Cardiac fibroblast (primary cell): ENCODE measurements at regions not wholly inside any gene's neighbourhood (a gene's known extent, or its start where the extent isn't known, plus 50 kb on each side); places are given as distances from the start of the nearest gene placed in this dataset.

Source experiments
- DNase-seq, 2 donors: peaks; one replicate each; pipeline versions ENCODE4 v3.0.0 to v3.0.0-alpha.2; 2010; ENCODE audit warnings: low read depth in 2 of 2
- H3K4me3 ChIP-seq, 2 donors: replicated peaks in 1 of 2; 1 replicate in 1 of 2; 2 replicates in 1 of 2; pipeline ENCODE4 v1.5.1; 2011; ENCODE audit warnings: low read depth in 2 of 2, low read length in 2 of 2, mild to moderate bottlenecking in 2 of 2, moderate library complexity in 1 of 2
- CTCF ChIP-seq: IDR thresholded peaks from one replicate; pipeline ENCODE4 v1.5.1; 2011; ENCODE audit warnings: low read depth, mild to moderate bottlenecking, low read length, inconsistent platforms

GRCh38 chr2:13180729-13181128 lies 464.0 kb downstream of the TRIB2 start:
- H3K4me3 ChIP-seq, result no peak overlapping the region
- DNase-seq, result no peak
- TF ChIP-seq CTCF, result no peak

- peak; percentile 12 to 27 for DNase-seq
- H3K4me3 ChIP-seq, result no peak overlapping the region
- TF ChIP-seq CTCF, result no peak
Measured at GRCh38 chr2:13193075-13193474, 476.3 kb downstream of the TRIB2 start.

GRCh38 chr2:13193900-13194299 lies 477.2 kb downstream of the TRIB2 start:
- DNase-seq, result peak; percentile 19 to 59
- no peak overlapping the region for H3K4me3 ChIP-seq
- TF ChIP-seq CTCF, result peak; percentile 30

- TF ChIP-seq CTCF, result no peak
- no peak overlapping the region for H3K4me3 ChIP-seq
- DNase-seq, result no peak
Measured at GRCh38 chr2:13195270-13195669, 478.5 kb downstream of the TRIB2 start.

- no peak for DNase-seq
- no peak for TF ChIP-seq CTCF
Measured at GRCh38 chr2:13197248-13197647, 480.5 kb downstream of the TRIB2 start.

GRCh38 chr2:13201924-13202323 lies 485.2 kb downstream of the TRIB2 start:
- DNase-seq, result peak in 1 of 2 donors; percentile 2
- H3K4me3 ChIP-seq, result no peak overlapping the region

More at GRCh38 chr2:13197248-13197647, 480.5 kb downstream of the TRIB2 start:
- H3K4me3 ChIP-seq, result no peak overlapping the region

More at GRCh38 chr2:13201924-13202323, 485.2 kb downstream of the TRIB2 start:
- TF ChIP-seq CTCF, result peak; percentile 2
